Type B pancreatic cell (in vitro differentiated cells): ENCODE measurements at regions not wholly inside any gene's neighbourhood (a gene's known extent, or its start where the extent isn't known, plus 50 kb on each side); places are given as distances from the start of the nearest gene placed in this dataset.

Experiments
- DNase-seq: peaks from one replicate; pipeline ENCODE4 v3.0.0; 2021; ENCODE audit warnings: mixed read lengths; ENCODE audit not compliant: unreplicated experiment; ENCODE audit errors: extremely low spot score
- H3K27ac Mint-ChIP-seq: 2 replicates; pipeline ENCODE4 v1.8.0; 2021; ENCODE audit warnings: mild to moderate bottlenecking, mixed read lengths
- H3K27me3 Mint-ChIP-seq: 2 replicates; pipeline ENCODE4 v1.8.0; 2021; ENCODE audit warnings: mixed read lengths
- H3K36me3 Mint-ChIP-seq: 2 replicates; pipeline ENCODE4 v1.8.0; 2021; ENCODE audit warnings: mixed read lengths
- H3K4me1 Mint-ChIP-seq: one replicate; pipeline ENCODE4 v1.8.0; 2021; ENCODE audit warnings: mixed read lengths; ENCODE audit not compliant: unreplicated experiment
- H3K4me3 Mint-ChIP-seq: 2 replicates; pipeline ENCODE4 v1.8.0; 2021; ENCODE audit warnings: mild to moderate bottlenecking, mixed read lengths
- H3K9me3 Mint-ChIP-seq: 2 replicates; pipeline ENCODE4 v1.8.0; 2021; ENCODE audit warnings: mixed read lengths
- CTCF ChIP-seq: fragments of 200-600 bp; sonication (generic); conservative IDR thresholded peaks from 2 replicates; pipeline ENCODE4 v1.5.0; 2021; ENCODE audit warnings: antibody characterized with exemption, mild to moderate bottlenecking

- no peaks in the 10 kb centered on the region for H3K36me3 Mint-ChIP-seq
- H3K27me3 Mint-ChIP-seq, result peaks cover 24% of the 10 kb centered on the region
- H3K4me1 Mint-ChIP-seq, result peaks cover 10% of the 10 kb centered on the region
- no peak overlapping the region for H3K27ac Mint-ChIP-seq
- DNase-seq, result no peak
- no peak overlapping the region for H3K4me3 Mint-ChIP-seq
- TF ChIP-seq CTCF, result no peak
- no peaks in the 10 kb centered on the region for H3K9me3 Mint-ChIP-seq
These were observed 59.7 kb upstream of the CLDN14 start for GRCh38 chr21:36539434-36540150.

- Mint-ChIP-seq H3K27me3 (peaks cover 31% of the 10 kb centered on the region), H3K9me3 (no peaks in the 10 kb centered on the region), H3K4me3 (no peak overlapping the region), H3K4me1 (peaks cover 16% of the 10 kb centered on the region), H3K36me3 (no peaks in the 10 kb centered on the region), H3K27ac (no peak overlapping the region)
- no peak for TF ChIP-seq CTCF
- no peak for DNase-seq
These were observed 60.8 kb upstream of the CLDN14 start for GRCh38 chr21:36540700-36541099.

GRCh38 chr21:36541721-36542139 lies 61.8 kb upstream of the CLDN14 start:
- H3K36me3 Mint-ChIP-seq, result no peaks in the 10 kb centered on the region

GRCh38 chr21:36542312-36543101 lies 62.6 kb upstream of the CLDN14 start:
- peak; percentile 16 for TF ChIP-seq CTCF
- Mint-ChIP-seq H3K36me3 (no peaks in the 10 kb centered on the region), H3K9me3 (no peaks in the 10 kb centered on the region), H3K27ac (no peak overlapping the region), H3K4me1 (peaks cover 22% of the 10 kb centered on the region), H3K27me3 (peaks cover 37% of the 10 kb centered on the region), H3K4me3 (no peak overlapping the region)
- DNase-seq, result no peak

More at GRCh38 chr21:36541721-36542139, 61.8 kb upstream of the CLDN14 start:
- DNase-seq, result no peak
- Mint-ChIP-seq H3K27ac (no peak overlapping the region), H3K4me1 (peaks cover 16% of the 10 kb centered on the region), H3K9me3 (no peaks in the 10 kb centered on the region), H3K4me3 (no peak overlapping the region), H3K27me3 (peaks cover 31% of the 10 kb centered on the region)
- no peak for TF ChIP-seq CTCF

- no peak for DNase-seq
- Mint-ChIP-seq H3K4me1 (peaks cover 22% of the 10 kb centered on the region), H3K9me3 (no peaks in the 10 kb centered on the region), H3K27me3 (peaks cover 47% of the 10 kb centered on the region), H3K4me3 (no peak overlapping the region), H3K36me3 (no peaks in the 10 kb centered on the region), H3K27ac (no peak overlapping the region)
- no peak for TF ChIP-seq CTCF
These were observed 64.0 kb upstream of the CLDN14 start for GRCh38 chr21:36543924-36544323.
